CD4-positive, alpha-beta T cell treated with Interleukin-12 subunit alpha and Interleukin-12 subunit beta, for 1 hour (primary cell): ENCODE measurements at regions not wholly inside any gene's neighbourhood (a gene's known extent, or its start where the extent isn't known, plus 50 kb on each side); places are given as distances from the start of the nearest gene placed in this dataset.
"Not testable (repeated sequence)": the region's sequence is repeated elsewhere in the genome, so short reads cannot be mapped to it uniquely, and the experiment has no call there.

Experiments used
- DNase-seq: peaks from one replicate; pipeline ENCODE4 v3.0.0-alpha.2; 2020

DNA sequence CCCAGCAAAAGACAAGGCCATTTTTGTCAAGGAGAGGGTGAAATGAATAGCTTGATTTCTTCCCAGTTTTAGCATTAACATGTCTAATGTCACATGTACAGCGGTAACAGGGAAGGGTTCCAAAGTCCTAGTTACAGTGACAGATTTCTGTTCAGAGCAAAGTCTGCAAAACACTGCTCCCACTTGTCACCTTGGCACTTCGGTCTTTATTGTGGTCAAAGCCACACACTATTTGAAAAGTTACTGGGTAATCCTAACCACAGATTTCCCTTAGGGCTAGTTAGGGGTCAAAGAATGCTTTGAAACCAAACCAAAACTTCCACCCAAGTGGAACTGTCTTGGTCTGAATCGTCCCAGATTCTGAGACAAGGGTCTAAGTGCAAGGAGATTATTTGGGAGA is 455.6 kb downstream of the HS3ST3B1 start:
- DNase-seq, result no peak

DNA sequence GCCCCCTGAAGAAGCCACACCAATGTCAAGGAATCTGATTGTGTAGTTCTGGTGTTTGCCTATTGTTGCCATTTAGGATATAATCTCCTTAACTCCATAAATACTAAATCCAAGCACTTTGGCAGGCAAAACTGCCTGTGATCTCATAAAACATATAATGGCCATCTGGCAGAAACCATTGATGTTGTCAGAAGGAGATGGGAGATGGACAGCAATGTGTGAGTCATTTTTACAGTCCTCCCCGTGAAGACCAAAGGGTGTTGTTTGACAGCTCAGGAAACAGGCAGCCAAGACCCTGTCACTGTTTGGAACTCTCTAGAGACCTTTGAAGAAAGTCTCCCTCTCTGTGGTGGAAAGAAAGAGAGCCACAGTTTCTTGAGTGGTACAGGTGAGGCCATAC is 454.1 kb downstream of the HS3ST3B1 start:
- DNase-seq, result no peak

DNA sequence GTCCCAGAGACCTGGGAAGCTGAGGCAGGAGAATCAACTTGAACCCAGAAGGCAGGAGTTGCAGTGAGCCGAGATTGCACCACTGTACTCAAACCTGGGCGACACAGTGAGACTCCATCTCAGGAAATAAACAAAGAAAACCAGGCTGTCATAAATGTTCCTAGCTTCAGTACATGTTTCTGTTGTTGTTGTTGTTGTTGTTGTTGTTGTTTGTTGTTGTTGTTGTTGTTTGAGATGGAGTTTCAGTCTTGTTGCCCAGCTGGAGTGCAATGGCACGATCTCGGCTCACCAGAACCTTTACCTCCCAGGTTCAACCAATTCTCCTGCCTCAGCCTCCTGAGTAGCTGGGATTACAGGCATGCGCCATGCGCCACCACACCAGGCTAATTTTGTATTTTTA is 452.5 kb downstream of the HS3ST3B1 start:
- no peak for DNase-seq

DNA sequence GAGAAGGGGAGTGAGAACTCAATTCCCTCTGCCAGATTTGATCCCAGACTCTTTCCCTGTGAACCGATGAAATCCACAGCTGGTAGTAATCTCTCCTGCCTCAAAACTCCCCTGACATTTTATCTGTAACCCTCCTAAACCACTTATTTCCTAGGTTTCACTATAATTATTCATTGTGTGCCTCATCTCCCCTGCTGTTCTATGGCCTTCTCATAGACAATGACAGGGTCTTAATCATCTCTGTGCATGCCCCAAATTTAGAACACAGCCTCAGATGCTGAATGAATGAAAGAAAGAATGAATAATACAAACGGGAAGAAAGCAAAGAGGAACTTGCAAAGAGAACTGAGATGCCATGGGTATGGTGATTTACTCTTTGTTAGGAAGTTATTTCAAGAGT is 451.1 kb downstream of the HS3ST3B1 start:
- no peak for DNase-seq

DNA sequence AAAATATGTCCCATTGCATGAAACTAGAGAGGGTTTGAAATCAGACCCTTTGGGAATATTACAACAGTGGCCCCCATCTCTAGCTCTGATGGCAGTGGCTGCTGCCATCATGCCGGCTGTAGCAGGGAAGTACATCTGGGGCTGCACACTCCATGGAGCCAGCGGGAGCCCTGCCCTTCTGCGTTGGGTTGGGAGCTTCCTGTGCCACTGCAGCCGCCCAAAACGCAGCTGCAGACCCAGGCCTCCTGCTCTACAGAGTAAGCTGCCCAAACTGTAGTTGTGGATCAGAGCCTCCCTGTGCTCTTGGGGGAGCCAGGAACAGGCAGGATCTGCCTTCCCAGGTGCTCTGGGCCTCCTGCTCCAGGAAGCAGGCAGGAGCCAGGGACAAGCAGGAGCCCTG is 450.0 kb downstream of the HS3ST3B1 start:
- DNase-seq, result no peak

DNA sequence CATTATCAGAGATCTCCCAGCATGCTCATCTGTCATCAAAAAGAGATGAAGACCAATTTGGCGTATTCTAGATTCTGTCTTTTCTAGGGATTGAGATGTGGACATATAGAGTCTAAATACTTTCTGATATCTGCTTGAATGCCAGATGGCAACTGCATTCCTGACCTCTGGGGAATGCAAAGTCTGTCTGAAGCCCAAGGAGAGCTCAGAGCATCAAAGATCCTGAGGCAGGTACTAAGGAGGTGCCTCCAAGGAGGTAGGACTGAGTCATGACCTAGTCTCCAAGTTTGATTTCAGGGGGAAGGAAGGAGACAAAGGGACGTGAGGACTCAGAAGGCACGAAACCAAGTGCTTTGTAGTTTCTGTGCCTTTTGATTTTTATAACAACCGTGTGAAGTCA is 448.4 kb downstream of the HS3ST3B1 start:
- DNase-seq, result no peak

DNA sequence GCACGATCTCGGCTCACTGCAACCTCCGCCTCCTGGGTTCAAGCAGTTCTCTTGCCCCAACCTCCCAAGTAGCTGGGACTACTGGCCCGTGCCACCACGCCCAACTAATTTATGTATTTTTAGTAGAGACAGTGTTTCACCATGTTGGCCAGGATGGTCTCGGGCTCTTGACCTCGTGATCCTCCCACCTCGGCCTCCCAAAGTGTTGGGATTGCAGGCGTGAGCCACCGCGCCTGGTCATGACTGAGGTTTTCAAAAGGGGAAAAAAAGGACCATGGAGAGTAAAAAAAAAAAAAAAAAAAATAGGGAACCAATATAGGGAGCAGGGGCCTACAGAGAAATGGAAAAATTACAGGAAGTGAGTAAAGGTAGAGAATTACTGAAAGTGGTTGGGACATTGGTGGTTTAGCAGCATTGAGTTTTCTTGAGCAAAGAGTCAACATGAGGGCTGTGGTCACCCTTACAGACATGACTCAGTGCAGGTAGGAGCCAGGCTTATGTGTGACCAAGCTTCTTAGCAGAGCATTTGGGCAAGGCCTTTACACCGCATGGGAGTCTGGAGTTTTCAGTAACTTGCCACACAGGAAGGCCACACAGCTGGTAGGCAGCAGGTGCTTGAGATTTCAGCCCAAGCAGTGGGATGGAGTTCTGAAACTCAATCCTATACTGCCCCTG is 447.3 kb downstream of the HS3ST3B1 start:
- DNase-seq, result no peak

DNA sequence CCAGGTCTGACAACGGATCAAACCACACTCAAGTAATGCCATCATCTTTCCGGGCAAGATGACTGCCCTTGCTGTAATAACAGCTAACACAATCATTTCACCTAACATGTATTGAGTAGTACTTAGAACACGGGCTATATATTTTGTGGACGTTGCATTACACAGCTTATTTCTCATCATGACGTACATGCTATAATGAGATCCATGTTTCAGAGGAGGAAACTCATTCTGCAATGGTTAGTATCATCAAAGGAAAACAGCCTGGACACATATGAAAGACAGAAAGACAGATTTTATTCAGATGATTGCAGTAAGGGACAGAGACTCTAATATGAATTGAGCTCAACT is 446.7 kb downstream of the HS3ST3B1 start:
- DNase-seq, result no peak

DNA sequence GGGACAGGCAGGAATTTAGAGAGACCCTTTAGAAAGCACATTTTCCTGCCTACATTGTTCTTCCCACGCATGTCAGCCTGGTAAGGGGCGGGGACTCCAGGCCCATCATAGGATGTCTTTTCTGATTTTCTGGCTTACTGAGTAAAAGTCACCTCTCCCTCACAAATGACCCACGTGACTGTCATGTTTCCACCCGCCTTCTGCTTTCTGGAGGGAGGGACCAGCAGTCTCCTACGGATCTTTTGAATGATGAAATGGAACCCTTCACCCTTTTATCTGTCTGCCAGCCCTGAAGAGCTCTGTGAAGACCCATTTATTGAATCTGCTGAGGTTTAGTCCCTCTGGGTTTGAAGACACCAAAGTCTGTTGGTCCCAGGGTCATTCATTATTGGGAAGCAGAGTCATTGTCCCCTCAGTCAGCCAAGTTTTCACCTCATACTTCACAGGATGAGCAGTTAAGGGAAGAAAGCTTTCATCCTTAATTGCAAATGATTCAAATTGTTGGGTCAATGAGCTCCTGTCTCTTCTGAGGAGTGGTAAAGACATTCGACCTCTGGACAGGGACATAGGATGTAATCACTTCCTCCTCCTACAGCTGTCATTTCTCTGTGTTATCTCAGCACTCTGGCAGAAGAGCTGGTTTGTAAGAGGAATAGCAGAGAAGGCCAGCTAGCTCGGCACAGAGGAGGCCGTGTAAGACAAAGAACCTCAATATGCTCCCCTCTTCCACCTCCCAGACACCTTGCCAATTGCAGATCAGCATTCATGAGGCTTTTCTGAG is 446.1 kb downstream of the HS3ST3B1 start:
- no peak for DNase-seq

DNA sequence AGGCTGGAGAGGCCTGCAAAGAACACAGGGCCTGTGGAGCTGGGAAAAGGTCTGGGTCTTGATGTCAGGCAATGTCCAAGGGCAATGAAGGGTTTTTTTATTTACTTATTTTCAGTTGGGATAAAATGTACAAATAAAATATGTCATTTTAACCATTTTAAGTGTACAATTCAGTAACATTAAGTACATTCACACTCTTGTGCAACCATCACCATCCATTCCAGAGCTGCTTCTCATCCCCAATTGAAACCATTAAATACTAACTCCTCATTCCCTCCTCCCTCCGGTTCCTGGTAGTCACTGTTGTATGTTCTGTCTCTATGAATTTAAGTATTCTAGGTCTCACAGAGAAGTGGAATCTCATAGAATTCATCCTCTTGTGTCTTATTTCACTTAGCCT is 444.7 kb downstream of the HS3ST3B1 start:
- no peak for DNase-seq

DNA sequence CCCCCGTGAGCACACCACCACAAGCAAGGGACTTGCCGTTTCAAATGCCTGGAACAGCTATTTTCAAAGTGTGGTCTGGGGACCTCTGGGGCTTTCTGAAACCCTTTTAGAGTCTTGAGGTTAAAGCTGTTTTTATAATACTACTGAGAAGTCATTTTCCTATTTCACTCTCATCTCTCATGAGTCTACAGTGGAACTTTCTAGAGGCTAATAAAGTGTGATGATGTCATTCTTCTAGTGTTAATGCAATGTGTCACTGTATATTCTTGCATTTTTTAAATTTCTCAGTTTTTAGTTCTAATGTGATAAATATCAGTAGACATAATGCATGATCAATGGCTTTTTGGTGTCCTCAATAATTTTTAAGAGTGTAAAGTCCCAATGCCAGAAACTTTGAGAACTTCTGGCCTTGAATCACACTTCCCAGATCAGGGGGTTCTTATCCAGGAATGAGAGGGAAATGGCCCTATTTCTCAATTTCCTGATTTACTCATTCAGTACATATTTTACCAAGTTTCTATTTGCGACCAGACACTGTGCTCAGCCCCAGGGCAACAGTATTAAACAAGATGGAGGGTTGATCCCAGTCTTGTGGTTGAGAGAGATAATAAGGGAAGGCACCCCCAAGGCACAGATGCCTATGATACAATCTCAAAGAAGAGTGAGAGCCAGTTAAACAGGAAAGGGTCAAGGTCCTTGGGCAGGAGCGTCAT is 444.0 kb downstream of the HS3ST3B1 start:
- DNase-seq, result no peak

DNA sequence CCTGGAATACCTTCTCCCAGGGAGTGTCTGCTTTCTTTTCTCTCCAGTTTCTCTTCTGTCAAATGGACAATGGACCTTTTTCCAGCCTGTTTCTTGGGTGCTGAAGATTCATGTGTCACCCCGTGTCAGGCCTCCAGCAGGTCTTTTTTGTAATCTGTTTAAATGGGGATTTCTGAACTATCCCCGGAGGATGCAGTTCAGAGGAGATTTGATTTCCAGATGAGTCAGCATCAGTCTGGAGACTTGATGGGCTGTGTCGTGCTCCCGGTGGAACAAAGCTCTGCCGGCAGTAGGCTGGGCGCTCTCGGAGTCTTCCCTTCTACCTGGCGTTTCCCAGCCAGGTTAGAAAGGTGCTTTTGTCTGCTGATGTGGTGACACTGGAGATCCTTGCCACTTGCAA is 440.6 kb downstream of the HS3ST3B1 start:
- DNase-seq, result no peak

DNA sequence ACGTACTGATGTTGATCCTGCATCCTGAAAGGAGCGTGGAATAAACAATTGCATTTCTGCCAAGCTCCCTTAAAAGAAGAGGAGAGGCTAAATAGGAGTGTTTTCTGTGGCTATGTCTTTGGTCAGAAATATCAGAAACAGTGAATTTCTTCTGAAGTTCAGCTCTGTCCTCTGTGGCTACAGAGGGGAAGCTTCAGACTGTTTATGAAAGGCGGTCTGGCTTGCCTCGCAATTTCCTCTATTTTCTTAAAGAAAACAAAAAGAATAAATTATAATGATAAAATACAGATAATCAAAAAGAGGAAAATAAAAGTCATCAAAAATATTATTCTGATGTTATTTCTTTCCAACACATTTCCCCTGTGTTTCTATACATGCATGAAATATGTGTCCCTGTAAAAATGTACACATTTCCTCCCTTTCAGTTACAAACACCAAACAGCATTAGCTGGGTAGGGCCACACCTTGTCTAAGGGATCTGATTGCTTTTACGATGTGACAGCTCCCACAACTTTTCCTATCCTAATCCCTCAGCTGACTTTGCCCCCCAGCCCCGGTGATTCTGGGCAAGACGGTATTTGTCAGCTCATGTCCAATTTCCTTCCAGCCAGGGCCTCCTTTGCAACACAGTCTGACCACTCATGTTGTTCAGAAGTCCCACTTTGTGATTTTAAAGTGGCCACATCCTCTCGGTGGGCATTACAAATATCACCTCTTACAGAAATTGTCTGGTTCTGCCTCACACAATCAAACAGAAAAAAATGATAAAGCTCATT is 439.0 kb downstream of the HS3ST3B1 start:
- DNase-seq, result no peak

DNA sequence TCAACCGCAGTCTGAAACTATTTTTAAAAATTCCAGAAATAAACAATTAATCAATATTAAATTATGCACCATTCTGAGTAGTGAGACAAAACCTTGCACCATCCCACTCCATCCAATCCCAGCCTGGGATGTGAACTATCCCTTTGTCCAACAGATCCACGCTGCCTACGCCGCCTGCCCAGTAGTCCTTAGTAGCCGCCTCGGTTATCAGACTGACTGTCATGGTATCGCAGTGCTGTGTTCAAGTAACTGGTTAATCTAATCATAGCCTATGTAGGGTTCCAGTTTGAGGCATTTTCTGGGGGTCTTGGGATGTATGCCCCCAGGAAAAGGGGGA is 437.7 kb downstream of the HS3ST3B1 start:
- DNase-seq, result no peak

DNA sequence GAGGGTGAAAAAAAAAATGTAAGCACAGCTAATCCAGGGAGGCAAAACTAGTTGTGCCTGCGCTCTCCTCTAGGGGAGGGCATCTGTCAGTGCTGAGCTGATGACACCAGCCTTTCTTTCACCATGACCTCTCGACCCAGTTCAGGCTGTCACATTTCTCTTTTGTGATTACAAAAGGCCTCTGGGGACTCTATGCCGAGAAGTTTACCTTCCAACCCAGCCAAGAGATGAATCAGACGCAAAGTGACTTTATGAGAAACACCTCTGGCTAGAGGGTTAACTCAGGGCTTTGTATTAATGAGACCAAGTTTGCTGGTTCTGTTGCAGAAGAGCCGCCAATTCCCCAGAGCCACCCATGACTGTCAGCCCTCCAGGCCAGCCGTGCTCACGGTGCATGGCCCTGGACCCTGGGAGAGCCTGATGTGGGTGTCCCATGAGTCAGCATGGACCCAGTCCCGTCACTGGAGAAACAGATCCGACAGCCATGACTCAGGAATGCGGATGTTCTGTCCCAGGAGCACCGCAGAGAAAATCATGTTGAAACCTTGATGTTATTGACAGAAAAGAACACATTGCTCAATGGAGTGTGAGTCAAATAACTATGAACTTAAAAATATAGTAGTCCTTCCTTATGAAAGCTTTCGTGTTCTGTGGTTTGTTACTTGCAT is 437.2 kb downstream of the HS3ST3B1 start:
- DNase-seq, result peak; percentile 2

DNA sequence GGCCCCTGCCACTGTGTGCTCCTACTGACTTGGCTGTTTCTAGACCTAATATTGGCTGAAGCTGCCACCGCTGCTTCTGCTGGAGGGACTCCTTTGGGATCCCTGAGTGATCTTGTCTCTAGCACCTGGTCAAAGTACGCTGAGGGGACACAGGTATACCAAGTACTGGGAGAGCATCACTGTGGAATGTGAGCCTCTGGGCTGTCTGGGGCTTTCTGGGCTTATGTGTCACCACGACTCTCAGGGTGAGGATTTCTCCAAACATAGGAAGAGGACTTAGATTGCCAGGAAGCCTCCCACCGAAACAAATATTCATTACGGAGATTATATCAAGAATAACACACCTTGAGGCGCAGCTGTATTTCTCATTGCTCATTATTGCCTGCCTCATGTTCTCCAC is 435.8 kb downstream of the HS3ST3B1 start:
- DNase-seq, result no peak

DNA sequence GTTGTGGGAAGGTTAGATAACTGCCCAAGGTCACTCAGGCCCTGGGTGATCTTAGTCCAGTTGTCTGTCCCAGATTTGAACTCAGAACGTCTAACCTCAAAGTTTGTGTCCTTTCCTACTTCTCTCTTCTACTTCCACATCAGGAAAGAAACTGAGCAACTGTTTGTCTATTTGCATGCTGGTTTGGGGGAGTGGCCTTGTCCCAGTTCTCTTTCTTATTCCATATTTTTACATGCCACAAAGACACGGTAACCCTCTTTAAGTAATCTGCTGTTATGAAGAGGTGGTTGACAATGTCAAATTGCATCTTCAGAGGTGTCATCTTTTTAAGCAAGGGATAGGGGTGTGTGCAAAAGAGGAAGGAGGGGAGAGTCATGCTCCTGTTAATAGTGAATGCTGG is 432.5 kb downstream of the HS3ST3B1 start:
- DNase-seq, result no peak

DNA sequence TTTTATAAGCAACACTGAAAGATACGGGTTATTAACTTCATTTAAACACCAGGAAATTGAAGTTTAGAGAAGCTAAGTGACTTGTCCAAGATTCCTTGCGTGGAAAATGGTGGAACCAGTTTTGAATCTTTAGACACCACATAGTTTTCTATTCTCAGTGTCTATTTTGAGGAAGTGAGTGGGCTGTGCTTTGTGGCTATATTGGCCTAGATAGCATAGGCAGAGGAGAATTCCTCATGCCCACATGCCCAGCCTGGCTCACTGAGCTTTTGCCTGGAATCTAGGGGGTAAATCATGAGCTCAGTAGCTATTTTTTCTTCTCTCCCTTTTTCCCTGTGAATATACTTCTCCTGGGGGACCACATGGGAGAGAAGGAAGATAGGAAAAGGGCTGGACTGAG is 431.3 kb downstream of the HS3ST3B1 start:
- no peak for DNase-seq

DNA sequence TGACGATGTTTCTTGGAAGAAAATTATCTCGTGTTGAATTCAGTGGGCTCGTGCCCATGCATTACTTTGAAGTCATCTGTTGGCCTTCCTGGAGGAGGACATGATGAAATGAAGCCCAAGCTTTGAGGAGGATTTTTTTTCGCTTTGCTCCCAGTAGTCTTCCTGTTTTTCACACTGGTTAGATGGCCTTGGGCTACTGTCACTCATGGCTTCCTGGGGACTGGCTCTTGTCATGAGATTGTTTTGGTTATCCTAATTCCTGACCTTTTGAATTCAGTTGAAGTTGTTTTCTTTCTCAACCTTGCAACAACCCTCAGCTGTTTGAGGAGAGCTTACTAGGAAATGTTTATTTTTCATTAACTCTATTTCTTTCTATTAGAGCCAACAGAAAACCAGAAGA is 430.7 kb downstream of the HS3ST3B1 start:
- no peak for DNase-seq

DNA sequence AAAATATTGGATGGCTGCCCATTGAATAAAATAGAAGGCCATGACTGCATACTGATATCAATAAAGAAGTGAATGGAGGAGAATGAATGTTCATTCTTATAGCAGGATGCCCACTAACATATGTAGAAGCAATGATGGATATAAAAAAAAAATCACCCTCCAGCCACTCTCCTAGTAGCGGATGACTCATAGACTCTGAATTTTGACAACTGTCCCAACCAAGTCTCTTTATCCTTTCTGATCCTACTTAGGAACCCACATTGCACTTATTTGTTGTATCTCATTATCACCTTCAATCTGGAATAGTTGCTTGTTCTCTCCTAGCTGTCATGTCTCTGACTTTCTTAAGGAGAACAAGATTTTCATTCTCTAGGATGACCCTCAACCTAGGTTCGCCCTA is 429.9 kb downstream of the HS3ST3B1 start:
- no peak for DNase-seq

DNA sequence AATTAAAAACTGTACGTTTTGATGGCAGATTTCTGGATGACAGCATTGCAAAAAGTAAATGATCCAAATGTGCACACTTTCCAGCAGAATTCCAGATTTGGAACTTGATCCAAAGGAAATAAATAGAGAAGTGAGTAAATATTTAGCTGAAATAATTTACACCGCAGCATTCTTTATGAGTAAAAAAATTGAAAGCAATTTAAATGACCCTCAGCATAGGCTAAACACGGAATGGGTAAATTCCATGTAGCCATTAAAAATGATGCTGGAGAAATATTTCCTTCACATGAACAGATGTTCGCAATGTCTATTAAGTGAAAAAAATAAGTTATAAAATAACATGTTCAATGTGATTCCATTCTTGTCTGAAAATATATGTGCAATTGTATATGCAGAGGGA is 424.8 kb downstream of the HS3ST3B1 start:
- no peak for DNase-seq

DNA sequence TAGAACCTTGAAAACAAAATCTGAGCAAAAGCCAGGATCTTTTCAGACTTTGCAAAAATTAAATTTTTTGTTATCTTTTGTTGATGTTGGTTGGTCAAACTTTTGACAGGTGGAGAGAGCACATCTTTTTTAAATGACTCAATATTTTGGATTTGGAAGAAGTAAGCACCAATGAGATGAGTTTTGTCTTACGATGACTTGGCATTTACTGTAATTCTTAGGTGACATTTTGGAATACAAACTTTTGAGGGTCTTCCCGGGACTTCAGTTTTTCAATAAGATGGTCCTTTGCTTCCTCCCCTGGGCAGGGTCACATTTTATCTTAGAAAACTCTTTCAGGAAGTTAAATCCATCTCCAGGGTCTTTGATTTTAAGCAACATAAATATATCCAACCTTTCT is 423.9 kb downstream of the HS3ST3B1 start:
- DNase-seq, result no peak

DNA sequence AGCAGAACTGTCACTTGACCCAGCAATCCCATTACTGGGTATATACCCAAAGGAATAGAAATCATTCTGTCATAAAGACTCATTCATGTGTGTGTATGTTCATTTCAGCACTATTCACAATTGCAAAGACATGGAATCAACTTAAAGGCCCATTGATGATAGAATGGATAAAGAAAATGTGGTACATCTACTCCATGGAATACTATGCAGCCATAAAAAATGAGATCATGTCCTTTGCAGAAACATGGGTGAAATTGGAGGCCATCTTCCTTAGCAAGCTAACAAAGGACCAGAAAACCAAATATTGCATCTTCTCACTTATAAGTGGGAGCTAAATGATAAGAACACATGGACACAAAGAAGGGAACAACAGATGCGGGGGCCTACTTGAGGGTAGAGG is 422.5 kb downstream of the HS3ST3B1 start:
- not testable (repeated sequence) for DNase-seq
